ENCODE measurements at regions not wholly inside any gene's neighbourhood (a gene's known extent, or its start where the extent isn't known, plus 50 kb on each side); places are given as distances from the start of the nearest gene placed in this dataset.
A peak's percentile ranks its signal among the peaks of the same experiment; 100 is the strongest.
"Not testable (repeated sequence)": the region's sequence is repeated elsewhere in the genome, so short reads cannot be mapped to it uniquely, and the experiment has no call there.

DNA sequence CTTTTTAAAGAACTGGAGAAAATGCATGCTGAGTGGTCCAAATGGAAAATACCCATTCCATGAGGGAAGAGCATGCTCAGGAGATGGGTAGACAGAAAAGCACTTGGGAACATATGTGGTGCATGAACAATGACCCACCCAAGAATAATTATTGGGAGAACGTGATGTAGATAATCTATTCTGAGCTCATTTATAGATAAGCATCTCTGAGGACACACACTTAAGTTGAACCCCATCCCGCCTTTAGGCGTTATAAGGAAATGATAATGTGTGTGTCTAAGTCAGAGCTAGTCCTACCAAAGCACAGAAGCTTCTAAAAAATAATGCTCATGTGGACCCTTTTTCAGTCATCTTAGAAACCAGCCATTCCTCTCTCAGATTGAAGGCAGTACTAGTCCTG lies 189.9 kb downstream of the KTN1 start:
- DNase-seq, result no peak

DNA sequence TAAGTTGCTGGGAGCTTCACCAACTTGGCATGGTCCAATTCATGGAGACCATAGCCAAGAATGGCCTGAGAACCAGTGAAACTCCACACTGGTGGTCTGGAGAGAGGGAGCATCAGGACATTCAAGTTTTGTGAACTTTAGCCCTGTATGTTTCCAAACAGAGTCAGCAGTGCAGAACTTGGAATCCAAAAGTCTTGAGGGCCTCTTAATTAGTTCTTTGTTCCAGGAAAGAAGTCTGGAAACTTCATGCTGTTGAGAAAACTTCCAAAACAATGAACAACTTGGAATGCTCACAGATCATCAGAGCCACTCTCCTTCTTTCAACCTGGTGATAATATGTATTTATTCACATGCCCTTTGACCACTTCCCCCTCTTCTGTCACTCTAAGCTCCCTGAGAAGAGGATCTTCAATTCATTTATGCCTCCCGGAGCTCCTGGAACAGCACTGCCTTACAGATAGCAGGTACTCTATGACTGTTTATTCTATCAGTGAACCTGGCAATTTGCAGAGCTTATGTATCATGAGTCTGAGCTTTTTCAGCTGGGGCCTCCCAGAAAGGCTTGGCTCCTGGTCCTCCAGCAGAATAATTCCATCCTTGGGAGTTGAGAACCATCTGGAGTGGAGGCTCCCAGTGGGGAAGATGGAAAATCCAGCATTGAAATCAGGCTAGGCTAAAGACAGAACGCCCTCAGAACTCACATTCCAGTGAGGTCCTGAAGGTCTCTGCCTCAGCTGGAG lies 191.4 kb downstream of the KTN1 start:
- no peak for DNase-seq

DNA sequence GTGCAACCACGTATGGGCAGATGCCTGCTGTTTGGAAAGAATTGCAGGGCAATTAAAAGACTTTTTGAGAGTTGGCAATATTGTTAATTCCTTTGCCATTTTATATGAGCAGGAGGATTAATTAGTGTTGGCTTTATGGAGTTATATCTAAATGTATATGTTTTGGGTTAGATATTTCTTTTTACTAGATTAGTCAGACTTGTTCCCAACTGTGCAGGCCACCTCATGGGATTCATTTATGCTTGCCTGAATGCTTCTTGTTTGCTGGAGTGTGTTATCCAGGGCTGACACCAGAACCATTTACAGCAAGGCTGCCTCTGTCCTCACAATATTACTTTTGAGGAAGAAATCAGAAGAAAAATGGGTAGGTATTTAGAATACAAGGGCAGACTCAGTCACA lies 192.5 kb downstream of the KTN1 start:
- no peak for DNase-seq

DNA sequence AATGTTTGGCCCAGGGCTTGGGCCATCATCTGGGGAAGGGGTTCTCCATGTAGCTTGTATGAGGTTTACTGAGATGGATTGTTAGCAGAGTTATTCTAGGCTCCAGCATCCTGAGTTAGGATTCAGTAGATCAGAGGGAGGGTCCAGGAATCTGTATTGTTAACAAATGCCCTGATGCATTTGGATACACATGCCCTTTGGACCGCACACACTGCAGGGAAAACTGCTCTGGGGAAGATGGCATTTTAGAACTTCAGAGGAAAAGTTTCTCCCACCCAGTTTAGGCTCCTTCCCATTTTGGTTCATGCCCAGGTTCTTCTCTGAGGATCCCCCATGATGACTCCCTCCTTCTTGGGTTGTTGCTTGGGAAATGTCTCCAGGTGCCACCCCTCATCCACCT lies 193.3 kb downstream of the KTN1 start:
- no peak for DNase-seq

DNA sequence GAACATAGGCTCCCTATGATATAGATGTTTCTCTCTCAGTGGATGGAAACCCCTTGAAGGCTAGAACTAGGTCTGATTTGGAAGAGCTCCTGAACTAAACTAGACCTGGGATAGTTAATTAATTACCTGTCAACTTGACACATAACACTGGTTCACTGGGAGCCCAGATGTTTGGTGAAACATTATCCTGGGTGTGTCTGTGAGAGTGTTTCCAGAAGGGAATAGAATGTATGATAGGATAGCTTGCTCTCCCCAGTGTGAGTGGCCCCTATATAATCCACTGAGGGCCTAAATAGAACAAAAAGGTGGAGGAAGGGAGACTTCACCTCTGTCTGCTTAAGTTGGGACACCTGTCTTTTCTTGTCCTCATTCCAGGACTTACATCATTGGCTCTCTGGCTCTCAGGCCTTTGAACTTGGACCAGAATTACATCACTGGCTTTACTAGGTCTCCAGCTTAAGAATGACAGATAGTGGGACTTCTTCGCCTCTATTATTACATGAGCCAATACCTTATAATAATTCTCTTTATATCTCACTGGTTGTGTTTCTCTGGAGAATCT lies 194.1 kb downstream of the KTN1 start:
- no peak for DNase-seq

DNA sequence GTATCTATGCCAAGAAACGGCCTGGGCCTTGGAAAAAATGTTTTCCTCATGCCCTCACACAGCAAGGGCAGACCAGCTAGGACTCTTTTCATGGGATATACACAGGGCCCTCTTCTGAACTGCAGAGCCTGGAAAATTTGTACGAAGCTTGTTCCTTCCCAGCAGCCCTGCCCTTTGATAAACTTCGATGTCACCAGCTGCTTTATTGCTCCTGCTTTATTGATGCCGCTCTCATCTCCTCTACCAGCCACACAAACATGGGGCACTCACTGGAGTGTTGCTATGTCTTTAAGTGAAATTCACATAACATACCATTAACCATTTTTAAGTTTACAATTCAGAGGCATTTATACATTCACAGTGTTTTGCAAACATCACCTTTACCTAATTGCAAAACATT lies 197.9 kb downstream of the KTN1 start:
- no peak for DNase-seq

DNA sequence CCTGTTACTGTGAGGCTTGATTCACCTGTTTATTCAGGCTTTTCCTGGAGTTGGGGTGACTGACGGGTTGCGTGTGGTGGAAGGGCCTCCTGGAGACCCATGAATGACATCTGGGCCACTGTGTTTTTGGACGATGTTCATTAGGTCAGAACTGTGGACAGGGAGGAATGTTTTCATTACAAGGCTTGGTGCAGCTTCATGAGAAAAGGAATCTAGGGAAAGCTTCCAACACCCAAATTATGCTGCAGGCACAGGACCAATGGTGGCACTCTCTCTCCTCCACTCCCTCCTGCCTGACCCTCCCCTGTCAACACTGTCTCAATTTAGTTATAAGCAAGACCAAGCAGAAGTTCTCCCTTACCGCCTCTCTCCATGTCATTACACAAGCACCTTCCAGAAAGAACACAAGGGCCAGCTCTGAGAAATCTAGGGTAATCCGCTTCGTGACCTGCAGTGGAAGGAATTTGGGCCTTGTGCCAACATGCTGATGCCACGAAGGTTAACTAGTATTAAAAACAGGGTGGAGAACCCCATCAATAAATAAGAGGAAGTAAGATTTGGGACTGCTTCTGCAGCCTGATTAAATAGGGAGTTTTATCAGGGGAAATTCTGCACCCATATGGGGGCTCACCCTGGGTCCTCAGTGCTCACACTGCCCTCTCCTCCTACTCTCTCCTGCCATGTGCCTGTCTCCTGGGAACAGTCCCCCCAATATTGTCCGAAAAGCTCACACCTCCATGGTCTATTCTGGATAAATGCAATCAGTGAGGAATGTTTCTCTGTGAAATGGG lies 200.3 kb downstream of the KTN1 start:
- DNase-seq, result no peak

DNA sequence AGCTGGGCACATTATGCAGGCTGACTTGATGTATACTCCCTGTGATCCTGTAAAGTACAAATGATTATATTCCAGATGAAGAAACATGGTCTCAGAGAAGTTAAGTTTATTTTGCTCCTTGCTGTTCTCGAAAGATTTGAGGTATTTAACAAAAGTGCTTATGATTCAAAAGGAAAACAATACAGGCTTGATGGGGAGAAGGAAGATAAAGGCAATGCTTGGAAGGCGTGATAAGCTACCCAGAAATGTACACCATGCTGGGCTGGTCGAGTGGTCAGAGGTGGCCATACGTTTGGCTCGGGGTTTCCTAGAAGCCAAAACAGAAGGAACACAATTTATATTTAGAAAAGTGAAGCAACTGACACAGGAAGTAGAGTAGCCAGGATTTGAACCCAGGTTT lies 201.0 kb downstream of the KTN1 start:
- no peak for DNase-seq

DNA sequence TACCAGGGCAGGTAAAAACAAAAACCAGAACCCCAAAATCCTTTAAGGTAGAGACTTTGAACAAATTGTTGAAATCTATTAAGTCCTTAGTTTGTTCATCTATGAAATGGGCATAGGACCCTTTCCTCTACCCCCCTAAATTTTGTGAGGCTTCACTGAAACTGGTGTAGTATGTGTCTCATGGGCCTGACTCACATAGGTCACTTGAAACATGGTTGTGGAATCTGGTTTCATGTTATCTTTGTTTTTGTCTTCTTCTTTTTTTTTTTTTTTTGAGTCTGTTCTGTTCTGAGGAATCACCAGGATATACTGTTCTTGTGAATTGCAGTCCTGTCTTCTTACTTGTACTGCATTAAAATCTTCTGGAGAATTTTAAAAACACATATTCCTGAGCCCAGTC lies 202.2 kb downstream of the KTN1 start:
- no peak for DNase-seq

DNA sequence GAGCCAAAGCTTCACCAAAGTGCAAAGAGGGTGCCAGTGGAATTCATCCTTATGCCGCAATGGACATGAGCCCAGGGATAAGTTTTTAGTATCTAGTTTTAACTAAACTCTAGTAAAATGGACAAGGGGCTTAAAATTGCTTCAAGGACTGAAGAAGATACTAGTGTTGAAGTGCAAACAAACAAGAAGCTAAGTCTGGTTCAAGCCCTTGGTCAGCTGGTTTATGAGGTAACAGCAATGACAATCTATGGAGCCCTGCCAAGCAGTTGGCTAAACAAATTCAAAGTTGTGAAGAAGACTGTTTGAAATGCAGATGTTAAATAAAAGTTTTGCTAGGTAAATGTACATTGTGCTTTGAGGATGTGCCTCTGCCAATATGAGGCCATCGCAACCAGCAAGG lies 209.4 kb downstream of the KTN1 start:
- no peak for DNase-seq

DNA sequence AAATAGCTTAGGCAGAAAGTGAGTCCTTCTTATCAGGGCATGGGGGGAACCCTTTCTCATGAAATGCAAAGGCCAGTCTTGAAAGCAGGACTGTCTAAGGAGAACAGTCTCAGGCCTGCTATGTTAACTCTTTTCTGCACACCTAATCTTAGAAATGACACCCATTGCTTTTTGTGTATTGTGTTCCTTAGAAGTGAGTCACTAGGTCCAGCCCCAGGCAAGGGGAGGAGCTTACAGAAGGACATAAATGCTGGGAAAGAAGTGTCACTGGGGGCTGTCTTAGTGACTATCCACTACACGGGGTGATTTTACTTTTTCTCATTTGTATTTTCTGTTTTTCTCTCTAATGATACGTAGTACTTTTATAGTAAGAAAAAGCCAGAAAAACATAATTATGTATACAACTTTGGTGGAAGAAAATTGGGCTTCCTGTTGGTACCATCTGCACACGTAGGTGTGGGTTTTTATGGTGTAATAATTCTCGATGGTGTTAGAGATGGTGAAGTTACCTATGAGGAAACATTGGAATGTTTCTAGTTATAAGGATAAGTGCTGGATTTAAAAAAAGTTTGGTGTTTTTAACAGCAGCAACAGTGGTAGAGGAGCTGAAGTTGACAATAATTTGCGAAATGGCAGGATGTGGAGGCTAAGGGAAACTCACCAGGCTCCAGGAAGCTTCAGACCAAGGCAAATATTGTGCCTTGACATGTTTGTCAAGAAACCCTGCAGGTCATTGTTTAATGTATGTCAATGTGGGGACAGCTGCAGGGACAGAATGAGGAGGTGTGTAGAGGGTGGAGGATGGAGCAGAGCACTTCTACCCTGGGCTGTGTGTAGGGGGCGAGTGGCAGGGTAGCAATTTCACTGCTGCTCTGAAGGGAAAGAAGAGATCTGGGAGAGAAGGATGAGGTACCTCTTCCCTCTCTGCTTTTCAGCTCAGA lies 214.9 kb downstream of the KTN1 start:
- DNase-seq, result no peak

DNA sequence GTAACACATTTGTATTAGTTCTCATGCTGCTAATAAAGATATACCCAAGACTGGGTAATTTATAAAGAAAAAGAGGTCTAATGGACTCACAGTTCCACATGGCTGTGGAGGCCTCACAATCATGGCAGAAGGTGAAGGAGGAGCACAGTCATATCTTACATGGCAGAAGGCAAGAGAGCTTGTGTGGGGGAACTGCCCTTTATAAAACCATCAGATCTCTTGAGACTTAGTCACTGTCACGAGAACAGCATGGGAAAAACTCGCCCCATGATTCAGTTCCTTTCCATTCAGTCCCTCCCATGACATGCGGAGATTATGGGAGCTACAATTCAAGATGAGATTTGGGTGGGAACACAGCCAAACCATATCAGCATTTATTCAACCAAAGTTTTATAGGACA lies 216.5 kb downstream of the KTN1 start:
- DNase-seq, result not testable (repeated sequence)

DNA sequence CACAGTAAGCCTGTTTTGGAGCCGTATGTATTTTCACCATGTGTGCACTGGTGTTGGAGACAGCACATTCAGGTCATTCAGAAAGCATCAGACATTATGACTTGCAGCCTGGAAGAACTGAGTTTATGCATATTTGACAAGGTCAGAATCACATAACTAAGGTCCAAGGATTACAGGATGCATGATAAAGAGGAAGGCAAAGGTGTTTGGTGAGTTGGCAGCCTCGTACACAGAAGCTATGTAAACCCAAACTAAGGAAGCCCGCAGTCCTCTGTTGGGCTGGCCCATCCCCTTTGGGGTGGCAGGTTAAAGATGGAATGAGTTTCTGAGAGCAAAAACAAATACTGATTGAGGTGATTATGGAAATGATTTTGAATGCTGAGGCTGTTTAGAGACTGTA lies 218.4 kb downstream of the KTN1 start:
- no peak for DNase-seq

DNA sequence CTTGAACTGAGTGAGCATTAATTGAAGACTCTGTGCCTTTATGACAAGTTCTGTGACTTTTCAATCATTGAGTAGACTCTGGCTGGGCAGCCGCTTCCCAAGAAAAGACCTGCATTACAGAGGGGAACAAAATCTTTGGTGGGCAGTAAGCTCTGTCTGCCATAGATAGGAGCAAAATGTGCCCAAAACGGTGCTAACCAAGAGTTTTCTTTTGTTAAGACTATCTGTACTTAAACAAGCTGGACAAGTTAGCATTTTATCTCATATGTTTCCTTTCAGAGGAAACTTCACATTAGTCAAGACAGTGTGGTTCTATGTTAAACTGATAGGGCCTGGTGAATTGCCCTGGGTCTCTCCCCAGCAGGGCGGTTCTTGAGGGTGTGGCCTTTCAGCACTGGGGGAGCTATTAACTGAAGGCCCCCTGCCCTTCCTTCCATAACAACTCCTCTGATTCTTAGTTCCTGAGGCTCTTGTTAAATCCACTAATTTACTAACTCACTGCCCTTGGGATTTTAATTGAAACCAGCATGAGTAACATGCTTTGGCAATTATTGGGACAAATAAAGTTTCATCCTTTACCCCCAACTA lies 219.6 kb downstream of the KTN1 start:
- no peak for DNase-seq

DNA sequence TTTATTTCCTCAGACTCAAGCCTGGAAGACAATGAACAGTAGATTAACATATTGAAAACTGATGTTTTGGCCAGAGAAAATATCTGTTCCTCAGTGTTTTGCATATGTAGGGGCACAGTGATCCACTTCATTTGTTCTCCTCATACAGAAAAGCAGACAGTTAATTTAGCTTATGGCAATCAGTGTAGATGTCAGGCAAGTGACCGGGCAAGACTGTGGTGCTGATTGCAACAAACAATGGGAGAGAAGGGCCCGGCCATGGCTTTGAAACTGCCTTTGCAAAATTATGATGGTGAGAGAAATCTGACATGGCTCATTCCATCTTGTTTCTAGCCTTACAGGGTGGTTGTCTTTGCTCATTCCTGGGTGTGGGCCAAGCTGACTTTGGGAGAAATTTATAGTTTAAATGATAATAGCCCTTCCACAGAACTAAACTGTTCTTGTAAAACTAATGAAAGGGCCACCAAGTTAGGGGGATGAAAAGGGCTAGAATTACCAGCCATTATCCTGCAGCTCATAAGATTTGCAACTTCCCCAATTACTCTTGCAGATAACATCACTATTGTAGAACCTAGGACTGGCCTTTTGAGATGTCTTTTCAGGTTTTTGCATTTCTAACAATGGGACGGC lies 220.3 kb downstream of the KTN1 start:
- no peak for DNase-seq

DNA sequence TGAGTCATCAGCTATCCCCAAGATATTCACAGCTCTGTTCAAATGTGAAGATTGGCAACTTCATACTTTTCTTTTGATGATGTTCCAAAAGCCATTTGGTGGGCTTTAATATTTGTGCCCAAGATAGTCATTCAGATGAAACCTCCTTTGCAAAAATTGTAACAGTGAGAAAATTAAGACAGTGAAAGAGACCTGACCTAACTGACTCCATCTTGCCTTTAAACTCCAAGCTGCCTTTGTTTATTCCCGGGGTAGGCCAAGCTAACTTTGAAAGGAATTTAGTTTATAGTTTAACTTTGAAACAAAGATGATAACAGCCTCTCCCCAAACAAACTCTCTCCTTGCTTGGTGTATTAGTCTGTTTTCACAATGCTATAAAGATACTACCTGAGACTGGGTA lies 221.1 kb downstream of the KTN1 start:
- no peak for DNase-seq

DNA sequence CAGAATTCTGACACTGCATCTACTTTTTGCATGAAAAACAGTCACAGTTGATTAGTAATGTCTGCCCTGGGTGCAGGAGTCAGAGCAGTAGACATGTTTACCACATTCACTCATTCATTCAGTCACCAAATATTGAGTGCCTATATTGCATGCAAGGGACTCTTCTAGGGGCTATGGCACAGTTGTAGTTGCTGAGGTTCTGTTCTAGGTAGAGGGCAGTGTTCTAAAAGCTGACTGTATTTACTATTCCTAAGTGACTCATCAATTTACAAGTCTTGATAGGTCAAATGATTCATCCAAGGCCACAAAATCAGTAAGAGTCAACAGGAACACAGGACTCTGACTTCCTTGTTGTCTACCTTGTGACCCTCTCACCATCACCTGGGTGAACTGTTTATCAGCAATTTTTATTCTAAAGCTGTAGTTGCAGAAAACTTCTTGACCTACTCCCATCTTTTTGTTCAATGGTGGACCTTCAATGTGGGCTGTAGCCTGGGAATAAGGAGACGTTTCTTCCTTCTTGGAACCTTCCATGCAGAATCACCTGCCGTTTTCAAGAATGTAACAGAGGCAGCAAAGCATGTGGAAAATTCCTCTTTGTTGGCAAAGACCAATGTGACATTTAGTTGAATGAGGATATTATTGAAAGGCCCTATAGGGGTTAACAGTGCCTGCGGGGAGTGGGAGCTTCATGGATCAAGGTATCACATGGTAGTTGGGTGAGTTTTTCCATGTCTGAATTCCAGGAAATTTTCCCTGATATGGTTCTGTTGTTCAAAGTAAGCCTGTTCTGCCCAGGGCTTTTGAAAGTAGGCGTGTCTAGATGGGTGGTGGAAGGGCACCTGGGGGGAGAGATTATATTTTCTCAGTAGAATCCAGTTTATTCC lies 223.2 kb downstream of the KTN1 start:
- no peak for DNase-seq

DNA sequence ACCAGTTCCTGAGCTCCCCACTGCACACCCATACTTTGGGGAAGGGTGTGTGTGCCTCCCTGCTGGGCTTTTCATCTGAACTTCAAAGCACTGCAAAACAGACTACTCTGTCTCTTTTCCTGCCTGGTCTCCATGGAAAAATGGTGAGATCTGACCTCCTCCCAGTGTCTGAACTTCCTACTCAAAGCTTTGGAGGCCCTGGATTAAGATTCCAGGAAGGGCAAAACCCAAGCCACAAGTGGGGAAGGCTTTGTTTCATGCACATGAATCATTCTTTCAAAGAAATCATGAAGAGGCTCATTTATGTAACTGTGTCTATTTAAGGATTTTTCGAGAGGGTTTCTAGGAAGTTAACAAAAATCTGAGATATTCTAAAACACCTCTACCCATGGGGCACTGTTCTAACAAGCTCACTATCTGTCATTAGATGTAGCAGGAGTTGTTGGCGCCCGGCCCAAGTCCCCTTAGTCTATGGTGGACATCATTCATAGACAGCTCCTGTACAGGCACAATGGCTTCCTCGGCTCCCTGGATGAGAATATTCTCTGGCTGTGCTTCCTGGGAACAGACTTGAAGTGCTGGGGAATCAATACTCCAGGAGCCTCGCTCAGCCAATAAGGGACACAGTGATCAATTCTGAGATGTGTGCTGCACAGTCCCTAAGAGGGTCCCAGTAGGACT lies 224.0 kb downstream of the KTN1 start:
- DNase-seq, result no peak

DNA sequence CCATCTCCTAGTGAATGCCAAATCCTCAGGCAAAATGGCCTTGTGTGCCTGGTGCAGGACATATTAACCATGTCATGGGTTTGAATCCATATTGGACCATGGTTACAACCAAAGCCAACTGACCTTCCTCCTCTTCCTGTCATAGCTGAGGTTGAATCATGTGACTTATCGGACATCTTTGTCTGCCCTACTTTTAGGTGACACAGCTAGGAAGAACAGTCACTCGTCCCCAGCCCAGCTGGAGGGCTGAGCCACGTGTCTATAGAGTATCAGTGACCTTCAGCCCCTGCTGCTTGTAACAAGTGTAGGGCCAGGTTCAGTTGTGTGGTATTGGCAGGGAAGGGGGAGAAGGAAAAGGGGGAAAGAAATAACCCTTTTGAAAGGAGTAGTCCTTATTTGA lies 225.2 kb downstream of the KTN1 start:
- DNase-seq, result no peak

DNA sequence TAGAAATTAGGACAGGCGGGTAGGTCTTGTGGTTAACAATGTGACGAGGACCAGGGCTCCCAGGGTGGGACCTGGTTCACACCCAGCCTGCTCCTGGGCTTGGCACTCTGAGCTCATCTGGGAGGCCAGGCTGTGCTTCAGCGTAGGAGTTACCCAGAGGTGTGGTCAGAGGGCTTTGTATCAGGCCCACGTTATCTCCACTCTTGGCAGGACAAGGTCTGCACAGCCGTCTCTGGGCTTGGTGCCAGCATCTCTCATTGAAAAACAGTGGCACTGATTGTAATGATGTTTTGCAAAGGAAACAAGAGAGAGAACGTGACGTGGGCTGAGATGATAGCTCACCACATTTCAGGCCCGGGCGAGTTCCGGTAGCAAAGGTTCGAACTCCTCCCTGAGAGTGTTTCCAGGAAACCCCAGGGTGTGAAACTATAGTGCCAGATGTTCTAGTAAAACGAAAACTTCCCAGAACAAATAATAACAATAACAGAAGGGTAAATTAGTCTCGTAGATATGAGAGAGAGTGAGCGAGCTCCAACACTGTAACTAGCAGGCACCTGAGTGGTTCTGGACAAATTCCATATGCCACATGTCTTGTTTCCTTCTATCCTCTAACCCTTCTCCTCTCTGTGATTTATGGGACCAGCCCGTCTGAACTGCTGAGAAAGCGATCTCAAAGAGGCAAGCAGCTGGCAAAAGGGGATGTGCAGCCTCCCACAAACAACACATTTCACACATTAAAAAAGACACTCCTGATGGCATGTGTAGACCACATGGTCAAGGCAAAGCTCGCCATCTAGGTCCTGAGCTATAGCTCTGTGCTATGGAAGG lies 227.3 kb downstream of the KTN1 start:
- DNase-seq, result peak; percentile 77

Measured in CD4-positive, alpha-beta T cell treated with Interferon gamma for 1 hour (primary cell).